SKM-1 treated with dmso at 0.1 percent for 144 hours (cell line): ENCODE measurements at regions not wholly inside any gene's neighbourhood (a gene's known extent, or its start where the extent isn't known, plus 50 kb on each side); places are given as distances from the start of the nearest gene placed in this dataset.

Experiments used
- DNase-seq: peaks from one replicate; lab custom pipeline; 2025; ENCODE audit not compliant: unreplicated experiment; lab: John Stamatoyannopoulos, UW

GRCh38 chr7:22913158-22913557 lies 90.5 kb upstream of the TOMM7 start:
- no peak for DNase-seq

GRCh38 chr7:22911889-22912288 lies 89.2 kb upstream of the TOMM7 start:
- no peak for DNase-seq

DNA sequence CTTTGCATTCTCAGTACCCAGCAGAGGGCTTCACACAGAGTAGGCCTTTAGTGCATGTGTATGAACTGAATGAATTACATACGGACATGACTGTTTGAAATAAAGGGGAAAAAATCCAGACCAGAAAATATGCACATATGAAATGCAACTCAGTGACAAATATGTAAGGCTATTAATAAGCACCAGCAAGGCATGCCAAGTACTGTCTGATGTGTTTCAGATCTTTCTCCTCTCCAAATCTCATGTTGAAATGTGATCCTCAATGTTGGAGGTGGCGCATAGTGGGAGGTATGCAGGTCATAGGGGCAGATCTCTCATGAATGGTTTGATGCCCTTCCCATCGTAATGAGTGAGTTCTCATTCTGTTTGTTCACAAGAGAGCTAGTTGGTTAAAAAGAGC lies 87.3 kb upstream of the TOMM7 start:
- no peak for DNase-seq

DNA sequence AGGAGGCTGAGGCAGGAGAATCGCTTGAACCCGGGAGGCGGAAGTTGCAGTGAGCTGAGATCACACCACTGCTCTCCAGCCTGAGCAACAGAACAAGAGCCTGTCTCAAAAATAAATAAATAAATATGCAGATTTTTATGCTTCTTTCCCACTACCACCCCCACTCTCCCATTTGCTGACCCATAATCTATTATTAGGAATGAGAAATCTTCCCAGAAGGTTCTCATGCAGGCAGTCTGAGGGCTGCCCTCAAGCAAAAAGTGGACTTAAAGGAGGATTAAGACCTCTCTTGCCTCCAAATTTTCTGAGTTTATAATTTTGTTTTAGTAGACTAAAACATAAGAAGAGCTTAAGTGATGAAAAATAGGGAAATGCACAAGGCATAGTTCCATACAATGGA lies 85.2 kb upstream of the TOMM7 start:
- no peak for DNase-seq

- DNase-seq, result no peak
Observed at GRCh38 chr7:22900784-22901183, 78.1 kb upstream of the TOMM7 start.

- DNase-seq, result no peak
Observed at GRCh38 chr7:22900101-22900500, 77.5 kb upstream of the TOMM7 start.

GRCh38 chr7:22896917-22897316 lies 74.3 kb upstream of the TOMM7 start:
- DNase-seq, result no peak

- no peak for DNase-seq
Observed at GRCh38 chr7:22895828-22896165, 73.1 kb upstream of the TOMM7 start.

DNA sequence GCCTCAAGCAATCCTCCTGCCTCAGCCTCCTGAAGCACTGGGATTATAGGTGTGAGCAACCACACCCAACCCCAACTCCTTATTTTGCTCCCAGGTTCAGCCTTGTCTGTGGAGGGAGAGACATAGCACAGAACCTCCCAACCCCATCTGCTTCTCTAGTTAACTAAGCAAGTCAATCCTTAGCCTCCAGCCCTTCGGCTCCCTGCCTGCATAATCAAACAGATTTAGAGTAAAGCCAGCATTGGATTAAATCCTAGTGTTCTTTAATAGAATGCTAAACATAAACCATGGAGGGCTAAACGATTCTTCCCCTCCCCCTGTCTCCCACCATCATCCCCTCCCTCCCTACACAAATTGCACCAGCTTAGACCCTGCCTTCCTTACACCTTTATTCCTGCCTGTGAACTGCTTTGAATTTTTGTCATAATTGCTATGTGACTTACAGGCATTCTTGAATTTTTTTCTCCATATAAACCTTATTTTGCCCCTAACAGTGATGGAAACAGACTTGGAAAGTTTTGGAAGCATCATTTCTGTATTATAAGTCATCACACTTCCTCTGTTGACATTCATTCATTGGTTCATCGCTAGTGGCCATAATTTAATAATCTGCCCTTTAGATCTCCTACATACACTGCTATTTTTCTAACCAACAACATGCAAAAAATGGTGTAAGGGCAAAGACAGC lies 72.6 kb upstream of the TOMM7 start:
- DNase-seq, result no peak

GRCh38 chr7:22894546-22894945 lies 71.9 kb upstream of the TOMM7 start:
- DNase-seq, result no peak

GRCh38 chr7:22890773-22891172 lies 68.1 kb upstream of the TOMM7 start:
- DNase-seq, result no peak

GRCh38 chr7:22885797-22886261 lies 63.2 kb upstream of the TOMM7 start:
- DNase-seq, result no peak

DNA sequence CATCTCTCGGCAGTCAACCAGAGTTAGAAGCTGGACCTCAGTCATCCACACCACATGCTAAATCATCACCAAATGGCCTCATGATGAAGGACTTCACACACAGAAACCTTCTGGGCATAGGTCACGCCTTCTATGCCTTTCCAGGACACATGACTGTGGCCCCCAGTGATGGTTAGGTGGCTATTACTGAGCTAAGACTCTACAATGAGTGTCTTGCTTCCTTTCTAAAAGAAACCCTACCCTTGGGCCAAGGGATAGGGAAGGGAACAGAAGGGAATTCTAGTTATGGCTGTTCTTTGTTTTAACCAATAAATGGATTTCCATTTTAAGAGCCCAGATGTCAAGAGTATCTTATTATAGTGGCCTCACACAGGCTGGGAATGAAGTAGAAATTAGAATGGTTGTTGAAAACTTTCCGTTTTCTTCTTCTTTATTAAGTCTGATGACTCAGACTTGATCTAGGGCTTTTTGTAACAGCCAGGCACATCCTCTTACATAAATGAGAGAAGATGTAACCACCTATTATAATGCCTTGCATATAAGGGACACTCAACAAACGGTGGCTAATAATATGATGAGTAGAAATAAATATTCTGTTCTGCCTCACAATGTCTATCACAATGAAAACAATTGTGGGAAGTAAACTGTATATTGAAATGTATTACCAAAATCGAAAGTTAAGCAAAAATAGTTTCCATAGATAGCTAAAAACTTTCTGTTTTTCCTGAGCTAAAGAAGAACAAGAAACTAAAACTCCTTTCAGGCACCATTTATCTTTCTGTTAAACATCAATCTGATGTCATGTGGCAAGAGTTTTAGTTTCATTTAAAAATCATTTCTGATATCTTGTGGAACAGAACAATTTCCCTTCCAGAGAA lies 62.5 kb upstream of the TOMM7 start:
- no peak for DNase-seq

- no peak for DNase-seq
Observed at GRCh38 chr7:22882106-22882505, 59.5 kb upstream of the TOMM7 start.

- no peak for DNase-seq
Observed at GRCh38 chr7:22879709-22880306, 57.2 kb upstream of the TOMM7 start.

DNA sequence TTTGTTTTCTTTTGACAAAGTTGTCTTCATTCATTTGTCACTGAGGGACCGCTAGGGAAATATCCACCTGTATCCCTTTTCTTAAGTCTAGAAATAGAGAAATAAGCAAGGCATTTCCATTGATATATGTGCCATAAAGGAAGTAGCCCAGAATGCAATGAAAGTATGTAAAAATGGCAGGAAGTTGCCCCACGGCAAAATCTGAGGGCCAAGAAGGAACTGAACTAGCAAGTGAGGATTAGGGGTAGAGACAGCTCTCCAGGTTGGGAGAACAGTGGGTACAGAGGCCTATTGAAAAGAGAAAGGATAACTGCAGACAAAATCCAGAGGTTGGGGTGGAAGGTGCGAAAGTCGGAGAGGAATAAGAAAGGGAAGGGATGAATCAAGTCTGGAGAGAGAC lies 56.6 kb upstream of the TOMM7 start:
- DNase-seq, result peak; percentile 47

DNA sequence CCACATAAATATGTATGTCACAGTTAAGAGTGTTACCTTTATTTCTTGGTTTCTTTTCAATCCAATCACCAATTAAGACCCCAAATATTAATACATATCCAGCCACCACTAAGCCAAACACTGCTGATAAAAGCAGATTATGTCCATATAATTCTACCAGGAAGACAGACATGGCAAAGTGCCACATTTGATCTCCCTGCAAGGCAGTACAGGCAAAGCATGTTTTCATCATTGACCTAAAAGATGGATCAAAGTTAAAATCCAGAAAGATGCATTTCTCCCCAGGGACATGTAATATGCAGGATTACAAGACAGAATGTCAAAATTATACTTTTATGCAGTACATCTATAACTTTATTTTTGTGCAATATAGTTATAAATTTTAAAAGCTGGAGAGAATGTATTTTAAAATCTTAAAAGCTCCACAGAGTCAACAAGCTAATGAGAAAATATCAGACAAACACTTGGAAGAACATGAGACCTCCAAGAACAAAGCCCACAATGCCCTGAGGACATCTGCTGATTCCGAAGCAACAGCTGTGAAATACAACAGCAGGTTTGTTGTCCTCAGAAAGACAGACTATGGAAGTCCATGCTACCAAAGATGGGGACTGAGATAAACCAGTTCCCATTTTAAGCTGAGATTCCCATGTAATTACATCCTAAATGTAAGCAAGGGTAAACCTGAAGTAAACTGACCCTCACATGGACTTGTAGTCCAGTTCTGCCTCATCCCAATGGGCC lies 54.5 kb upstream of the TOMM7 start:
- DNase-seq, result no peak

DNA sequence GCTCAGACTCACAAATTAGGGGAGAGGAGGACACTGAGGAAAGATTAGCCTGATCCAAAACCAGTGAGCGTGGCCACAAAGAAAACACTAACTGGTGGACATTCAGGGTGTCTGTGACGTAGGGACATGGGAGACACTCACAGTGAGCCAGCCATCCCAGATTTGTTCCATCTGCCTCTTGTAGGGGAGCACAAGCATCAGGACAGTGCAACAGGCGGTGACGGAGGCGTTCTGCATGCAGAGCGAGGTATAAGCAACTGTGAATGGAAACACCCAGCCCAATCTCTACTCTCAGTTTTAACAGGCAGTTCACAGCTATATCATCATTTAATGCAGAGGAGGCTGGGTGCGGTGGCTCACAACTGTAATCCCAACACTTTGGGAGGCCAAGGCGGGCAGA lies 52.8 kb upstream of the TOMM7 start:
- DNase-seq, result no peak

GRCh38 chr7:22874904-22875303 lies 52.3 kb upstream of the TOMM7 start:
- DNase-seq, result no peak
